ENCODE measurements at regions not wholly inside any gene's neighbourhood (a gene's known extent, or its start where the extent isn't known, plus 50 kb on each side); places are given as distances from the start of the nearest gene placed in this dataset.

GRCh38 chr10:129236274-129236691, 230.8 kb upstream of the MGMT start:
- no peaks in the 10 kb centered on the region for H3K27me3 ChIP-seq (ENCODE audit: low read length)
- H3K27ac ChIP-seq (ENCODE audit: low read length) = no peak overlapping the region
- intact Hi-C loops (cut with micrococcal nuclease) = no loop called here
- DNase-seq (no peak), ATAC-seq (no peak)
- H3K36me3 ChIP-seq (ENCODE audit: low read depth, low read length) = no peaks in the 10 kb centered on the region
- H3F3A ChIP-seq (ENCODE audit: low read length, unreplicated experiment) = no peaks in the 10 kb centered on the region
- ChIA-PET POLR2A (ENCODE audit: unreplicated experiment) (no interaction called here), CTCF (no interaction called here)
- no peak overlapping the region for H3K9ac ChIP-seq (ENCODE audit: low read length)
- no peaks in the 10 kb centered on the region for H3K4me1 ChIP-seq (ENCODE audit: insufficient read depth, low read length)
- BruUV-seq (replicated peaks) = no TSS peak
- H3K9me2 ChIP-seq (replicated peaks; ENCODE audit: low read length) = no peaks in the 10 kb centered on the region
- no peaks in the 10 kb centered on the region for H4K20me1 ChIP-seq (ENCODE audit: low read length)
- H3K79me2 ChIP-seq (ENCODE audit: low read length) = no peaks in the 10 kb centered on the region
- no peak overlapping the region for H3K4me3 ChIP-seq (ENCODE audit: low read length)
- H3K9me3 ChIP-seq (ENCODE audit: low read length) = no peaks in the 10 kb centered on the region
- H2AFZ ChIP-seq (ENCODE audit: low read length) = no peak overlapping the region
- no peak for TF ChIP-seq EZH2 (IDR thresholded peaks at IDR 0.05; ENCODE audit: low read length, unreplicated experiment)
- no peak for TF ChIP-seq EZH2phosphoT487 (IDR thresholded peaks at IDR 0.05; ENCODE audit: borderline replicate concordance, low read length)
- TF ChIP-seq, protein P1, sequence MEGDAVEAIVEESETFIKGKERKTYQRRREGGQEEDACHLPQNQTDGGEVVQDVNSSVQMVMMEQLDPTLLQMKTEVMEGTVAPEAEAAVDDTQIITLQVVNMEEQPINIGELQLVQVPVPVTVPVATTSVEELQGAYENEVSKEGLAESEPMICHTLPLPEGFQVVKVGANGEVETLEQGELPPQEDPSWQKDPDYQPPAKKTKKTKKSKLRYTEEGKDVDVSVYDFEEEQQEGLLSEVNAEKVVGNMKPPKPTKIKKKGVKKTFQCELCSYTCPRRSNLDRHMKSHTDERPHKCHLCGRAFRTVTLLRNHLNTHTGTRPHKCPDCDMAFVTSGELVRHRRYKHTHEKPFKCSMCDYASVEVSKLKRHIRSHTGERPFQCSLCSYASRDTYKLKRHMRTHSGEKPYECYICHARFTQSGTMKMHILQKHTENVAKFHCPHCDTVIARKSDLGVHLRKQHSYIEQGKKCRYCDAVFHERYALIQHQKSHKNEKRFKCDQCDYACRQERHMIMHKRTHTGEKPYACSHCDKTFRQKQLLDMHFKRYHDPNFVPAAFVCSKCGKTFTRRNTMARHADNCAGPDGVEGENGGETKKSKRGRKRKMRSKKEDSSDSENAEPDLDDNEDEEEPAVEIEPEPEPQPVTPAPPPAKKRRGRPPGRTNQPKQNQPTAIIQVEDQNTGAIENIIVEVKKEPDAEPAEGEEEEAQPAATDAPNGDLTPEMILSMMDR (conservative IDR thresholded peaks at IDR 0.05; ENCODE audit: low read depth, low read length) = no peak
- no peak overlapping the region for H3K4me2 ChIP-seq (ENCODE audit: low read length)

DNA sequence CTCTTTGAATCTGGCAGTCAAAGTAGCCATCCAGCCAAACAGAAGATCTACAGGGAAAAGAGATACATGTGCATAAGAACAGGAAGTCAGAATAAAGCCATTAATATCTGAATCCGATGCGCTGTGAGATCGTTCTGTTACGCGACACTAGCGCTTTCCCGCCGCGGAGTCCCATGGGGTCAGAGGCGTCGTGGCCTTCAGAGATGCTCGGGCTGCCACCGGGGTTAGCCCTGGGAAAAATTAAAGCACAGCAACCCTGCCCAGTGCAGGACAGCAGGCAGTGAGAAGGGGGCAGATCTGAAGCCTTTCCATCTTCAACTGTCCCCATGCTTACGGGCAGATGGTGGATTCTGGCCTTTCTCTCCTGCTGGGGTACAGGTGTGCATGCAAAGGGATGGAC, 225.6 kb upstream of the MGMT start:
- H3K9me3 ChIP-seq (ENCODE audit: low read length) = no peaks in the 10 kb centered on the region
- BruUV-seq (replicated peaks) = no TSS peak
- H3F3A ChIP-seq (ENCODE audit: low read length, unreplicated experiment) = no peaks in the 10 kb centered on the region
- H3K4me3 ChIP-seq (ENCODE audit: low read length) = no peak overlapping the region
- POLR2A ChIA-PET (ENCODE audit: unreplicated experiment) = no interaction called here
- TF ChIP-seq, protein P1 (conservative IDR thresholded peaks at IDR 0.05; ENCODE audit: low read depth, low read length) = no peak
- TF ChIP-seq EZH2 (IDR thresholded peaks at IDR 0.05; ENCODE audit: low read length, unreplicated experiment) = no peak
- TF ChIP-seq EZH2phosphoT487 (IDR thresholded peaks at IDR 0.05; ENCODE audit: borderline replicate concordance, low read length) = no peak
- no peaks in the 10 kb centered on the region for H3K79me2 ChIP-seq (ENCODE audit: low read length)
- no peaks in the 10 kb centered on the region for H3K27me3 ChIP-seq (ENCODE audit: low read length)
- intact Hi-C loops (cut with micrococcal nuclease) = no loop called here
- H3K4me2 ChIP-seq (ENCODE audit: low read length) = no peak overlapping the region
- ATAC-seq = no peak
- H3K4me1 ChIP-seq (ENCODE audit: insufficient read depth, low read length) = no peaks in the 10 kb centered on the region
- H2AFZ ChIP-seq (ENCODE audit: low read length) = no peak overlapping the region
- no peaks in the 10 kb centered on the region for H3K36me3 ChIP-seq (ENCODE audit: low read depth, low read length)
- H4K20me1 ChIP-seq (ENCODE audit: low read length) = no peaks in the 10 kb centered on the region
- no peak overlapping the region for H3K27ac ChIP-seq (ENCODE audit: low read length)
- no peaks in the 10 kb centered on the region for H3K9me2 ChIP-seq (replicated peaks; ENCODE audit: low read length)
- H3K9ac ChIP-seq (ENCODE audit: low read length) = no peak overlapping the region
- DNase-seq = no peak
- CTCF ChIA-PET = no interaction called here

DNA sequence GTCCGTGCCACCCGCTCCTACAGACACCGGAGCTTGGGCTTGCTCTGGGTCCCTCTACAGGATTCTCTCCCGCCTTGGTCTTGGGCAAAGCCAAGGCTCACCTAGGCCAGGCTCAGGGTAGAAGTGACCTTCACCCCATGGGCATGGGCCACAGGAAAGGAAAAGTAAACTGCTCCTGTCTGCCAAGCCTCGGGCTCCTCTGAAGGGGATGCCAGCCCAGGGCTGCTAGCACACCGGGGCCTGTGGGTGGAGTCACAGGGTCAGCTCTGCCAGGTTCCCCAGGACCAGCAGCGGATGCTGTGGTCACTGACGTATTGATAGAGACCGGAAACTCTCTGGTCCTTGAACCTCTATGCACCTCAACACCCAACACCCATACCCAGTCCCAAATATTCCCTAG, 222.7 kb upstream of the MGMT start:
- TF ChIP-seq, protein P1 (conservative IDR thresholded peaks at IDR 0.05; ENCODE audit: low read depth, low read length) = no peak
- TF ChIP-seq EZH2 (IDR thresholded peaks at IDR 0.05; ENCODE audit: low read length, unreplicated experiment) (no peak), EZH2phosphoT487 (IDR thresholded peaks at IDR 0.05; ENCODE audit: borderline replicate concordance, low read length) (no peak)
- H3K4me1 ChIP-seq (ENCODE audit: insufficient read depth, low read length) = no peaks in the 10 kb centered on the region
- no peaks in the 10 kb centered on the region for H3F3A ChIP-seq (ENCODE audit: low read length, unreplicated experiment)
- CTCF ChIA-PET = no interaction called here
- no peak for DNase-seq
- no peak for ATAC-seq
- H4K20me1 ChIP-seq (ENCODE audit: low read length) = no peaks in the 10 kb centered on the region
- no peak overlapping the region for H2AFZ ChIP-seq (ENCODE audit: low read length)
- no peak overlapping the region for H3K9ac ChIP-seq (ENCODE audit: low read length)
- H3K79me2 ChIP-seq (ENCODE audit: low read length) = no peaks in the 10 kb centered on the region
- H3K27ac ChIP-seq (ENCODE audit: low read length) = no peak overlapping the region
- H3K9me2 ChIP-seq (replicated peaks; ENCODE audit: low read length) = no peaks in the 10 kb centered on the region
- intact Hi-C loops (cut with micrococcal nuclease) = no loop called here
- H3K4me3 ChIP-seq (ENCODE audit: low read length) = no peak overlapping the region
- no peaks in the 10 kb centered on the region for H3K27me3 ChIP-seq (ENCODE audit: low read length)
- H3K36me3 ChIP-seq (ENCODE audit: low read depth, low read length) = no peaks in the 10 kb centered on the region
- no peaks in the 10 kb centered on the region for H3K9me3 ChIP-seq (ENCODE audit: low read length)
- no peak overlapping the region for H3K4me2 ChIP-seq (ENCODE audit: low read length)
- no TSS peak for BruUV-seq (replicated peaks)
- POLR2A ChIA-PET (ENCODE audit: unreplicated experiment) = no interaction called here

Data from PC-3 (cell line).